ENCODE measurements at regions not wholly inside any gene's neighbourhood (a gene's known extent, or its start where the extent isn't known, plus 50 kb on each side); places are given as distances from the start of the nearest gene placed in this dataset.
"Not testable (repeated sequence)": the region's sequence is repeated elsewhere in the genome, so short reads cannot be mapped to it uniquely, and the experiment has no call there.

DNA sequence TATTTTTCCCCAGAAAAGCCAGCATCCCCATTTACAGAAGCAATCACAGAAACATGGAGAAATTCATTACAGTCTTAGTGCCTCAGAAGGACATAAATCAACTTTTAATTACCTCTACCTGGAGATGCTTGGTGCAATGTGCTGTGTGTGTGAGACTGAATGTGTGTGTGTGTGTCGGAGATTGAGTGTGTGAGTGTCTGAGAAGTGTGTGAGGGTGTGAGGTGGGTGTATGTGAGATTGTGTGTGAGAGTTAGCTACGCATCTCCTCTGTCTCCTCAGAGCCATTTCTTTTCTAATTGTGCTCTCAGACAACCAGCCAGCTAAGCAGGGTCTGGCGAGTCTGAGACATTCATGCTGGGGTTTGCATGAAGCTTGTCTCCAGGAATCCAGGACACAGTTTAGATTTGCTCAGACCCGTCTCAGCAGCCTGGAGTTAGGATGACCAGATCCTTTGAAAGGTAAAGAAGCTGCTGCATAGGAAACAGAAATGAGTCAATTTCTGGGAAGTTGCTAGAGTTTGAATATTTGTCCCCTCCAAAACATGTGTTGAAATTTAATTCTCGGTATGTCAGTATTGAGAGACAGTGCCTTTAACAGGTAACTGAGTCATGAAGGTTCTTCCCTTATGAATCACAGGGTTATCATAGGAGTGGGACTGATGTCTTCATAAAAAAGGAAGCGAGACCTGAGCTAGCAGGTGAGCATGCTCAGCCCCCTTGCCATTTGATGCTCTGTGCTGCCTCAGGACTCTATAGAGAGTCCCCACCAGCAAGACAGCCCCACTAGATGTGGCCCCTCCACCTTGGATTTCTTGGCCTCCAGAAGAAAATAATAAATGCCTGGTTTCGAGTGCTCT lies 199.0 kb upstream of the PLGLB2 start:
- FAIRE-seq: not testable (repeated sequence)

DNA sequence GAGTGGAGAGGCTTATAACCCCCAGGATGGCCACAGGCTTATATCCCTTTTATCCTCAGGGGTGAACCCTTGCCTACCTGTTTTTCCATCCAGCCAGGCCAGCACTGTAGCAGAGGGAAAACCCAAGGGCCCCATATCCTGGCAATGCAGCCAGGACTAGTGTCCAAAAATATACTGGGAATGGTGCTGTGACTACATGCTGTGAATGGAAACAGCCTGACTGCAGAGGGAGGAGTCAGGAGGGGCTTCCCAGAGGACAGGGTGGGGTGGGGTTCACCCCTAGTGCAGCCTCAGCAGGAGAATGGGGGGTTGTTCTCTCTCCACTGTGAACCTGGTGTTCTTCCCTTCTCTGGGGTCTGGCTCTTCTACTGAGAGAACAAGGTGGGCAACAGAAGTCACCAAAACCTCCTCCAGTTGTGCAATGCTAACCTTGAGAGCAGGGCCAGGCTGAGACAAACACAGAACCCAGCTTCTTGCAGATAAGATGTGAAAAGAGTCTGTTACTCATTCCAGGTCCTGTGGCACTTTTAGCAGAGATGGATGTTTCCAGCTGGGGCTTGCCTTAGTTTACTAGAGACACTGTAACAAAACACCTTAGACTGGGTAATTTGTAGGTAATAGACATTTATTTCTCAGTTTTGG lies 198.2 kb upstream of the PLGLB2 start:
- FAIRE-seq: not testable (repeated sequence)

DNA sequence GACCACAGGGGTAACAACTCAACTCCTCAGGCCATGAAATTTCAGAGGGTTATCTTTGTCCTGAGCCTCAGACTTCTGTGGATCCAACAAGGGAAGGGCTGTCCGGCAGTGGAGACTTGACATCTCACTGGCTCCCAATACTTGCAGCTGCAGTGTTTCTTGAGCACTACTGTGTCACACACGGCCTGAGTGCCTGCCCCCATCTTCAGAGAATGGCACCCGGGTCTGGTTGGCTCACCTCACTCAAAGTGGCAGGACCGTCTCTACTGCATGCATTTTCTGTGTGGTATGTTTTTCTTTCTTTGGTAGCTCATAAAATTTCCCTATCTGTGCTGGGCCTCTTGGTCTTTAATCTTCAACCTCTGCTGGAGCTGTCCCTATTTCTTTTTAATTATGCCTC lies 193.2 kb upstream of the PLGLB2 start:
- FAIRE-seq: peak; percentile 80

DNA sequence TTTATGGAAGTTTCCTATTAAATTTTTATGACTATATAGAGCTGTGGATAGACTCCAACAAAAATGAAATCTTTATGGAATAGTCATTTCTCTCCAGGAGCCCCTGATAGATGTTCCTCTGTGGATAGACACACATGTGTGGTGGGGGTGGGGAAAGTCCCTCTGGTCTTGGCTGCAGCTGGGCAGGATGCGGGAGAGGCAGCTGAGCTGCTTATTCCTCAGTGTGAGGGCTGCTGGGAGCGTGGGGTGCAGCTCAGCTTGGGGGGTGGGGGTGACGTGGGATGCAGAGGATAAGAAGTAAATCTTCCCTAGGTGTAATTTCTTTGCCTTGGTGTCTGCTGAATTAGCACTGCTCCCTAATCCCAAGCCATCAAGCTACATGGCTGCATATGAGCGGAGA lies 192.8 kb upstream of the PLGLB2 start:
- not testable (repeated sequence) for FAIRE-seq

DNA sequence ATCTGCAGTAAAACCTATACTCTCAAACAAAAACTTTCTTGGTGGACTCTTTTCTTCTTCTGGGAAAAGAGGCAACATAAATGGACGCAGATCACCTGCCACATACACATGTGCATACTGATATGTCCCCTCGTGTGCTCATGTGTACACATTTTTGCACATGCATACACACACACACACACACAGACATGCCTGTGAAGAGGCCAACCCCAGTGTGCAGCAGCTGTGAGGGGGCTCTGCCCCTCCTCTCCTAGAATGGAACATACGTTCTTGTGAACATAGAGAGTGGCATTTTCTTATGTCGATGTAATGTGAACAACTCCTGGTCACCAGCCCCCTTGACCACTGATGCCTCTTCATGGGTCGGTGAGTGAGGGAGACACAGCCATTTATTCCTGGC lies 188.9 kb upstream of the PLGLB2 start:
- FAIRE-seq: not testable (repeated sequence)

DNA sequence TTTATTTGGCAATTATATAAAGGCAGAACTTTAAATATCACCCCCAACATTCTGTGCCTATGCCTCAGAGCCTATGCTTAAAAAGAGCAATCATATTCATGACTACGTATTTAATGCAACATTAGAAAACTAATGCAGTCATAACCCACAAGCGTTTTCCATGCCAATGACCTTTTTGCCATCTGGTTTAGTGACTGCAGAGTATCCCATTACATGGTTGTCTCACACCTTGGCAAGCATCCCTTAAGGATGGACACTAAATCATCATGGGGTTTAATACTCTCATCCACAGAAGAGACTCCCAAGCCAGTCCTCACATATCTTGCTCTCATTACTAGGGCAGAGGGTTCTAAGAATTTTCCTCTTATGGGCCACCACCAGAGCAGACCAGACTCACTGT lies 188.2 kb upstream of the PLGLB2 start:
- FAIRE-seq: not testable (repeated sequence)

DNA sequence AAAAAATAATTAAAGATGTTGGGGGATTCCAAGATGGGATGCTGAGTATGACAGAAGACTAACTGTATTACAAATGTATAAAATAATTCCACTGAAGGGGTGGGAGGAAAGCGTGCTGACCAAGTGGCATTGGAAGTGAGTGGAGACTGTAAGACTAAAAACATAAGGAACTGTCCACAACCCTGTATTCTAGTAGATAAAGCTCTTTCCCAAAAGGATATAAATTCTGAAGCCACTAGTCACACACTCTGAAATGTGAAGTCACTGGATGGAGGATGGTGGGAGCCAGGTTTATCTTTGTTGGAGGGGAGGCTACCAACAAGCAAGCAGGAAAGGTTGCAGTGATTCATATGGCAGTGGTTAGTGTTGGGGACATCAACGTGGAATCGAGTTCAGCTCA lies 182.8 kb upstream of the PLGLB2 start:
- FAIRE-seq: not testable (repeated sequence)

DNA sequence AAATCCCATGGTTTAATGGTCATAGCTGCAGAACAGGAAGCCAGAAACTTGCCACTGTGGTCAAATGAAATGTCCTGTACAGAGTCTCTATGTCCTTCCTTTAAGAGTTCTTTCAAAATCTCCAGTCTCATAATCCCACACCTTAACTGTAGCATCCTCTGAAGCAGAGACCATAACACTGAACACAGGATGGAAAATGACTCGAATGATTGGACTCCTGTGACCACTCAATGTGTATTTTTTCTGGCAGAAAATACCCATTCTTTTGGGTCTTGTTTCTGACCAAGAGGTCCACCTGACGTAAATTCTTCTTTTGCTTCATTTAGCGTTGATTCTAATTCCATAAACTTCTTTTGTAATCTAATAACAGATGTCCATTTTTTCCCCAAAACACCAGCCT lies 181.4 kb upstream of the PLGLB2 start:
- not testable (repeated sequence) for FAIRE-seq

DNA sequence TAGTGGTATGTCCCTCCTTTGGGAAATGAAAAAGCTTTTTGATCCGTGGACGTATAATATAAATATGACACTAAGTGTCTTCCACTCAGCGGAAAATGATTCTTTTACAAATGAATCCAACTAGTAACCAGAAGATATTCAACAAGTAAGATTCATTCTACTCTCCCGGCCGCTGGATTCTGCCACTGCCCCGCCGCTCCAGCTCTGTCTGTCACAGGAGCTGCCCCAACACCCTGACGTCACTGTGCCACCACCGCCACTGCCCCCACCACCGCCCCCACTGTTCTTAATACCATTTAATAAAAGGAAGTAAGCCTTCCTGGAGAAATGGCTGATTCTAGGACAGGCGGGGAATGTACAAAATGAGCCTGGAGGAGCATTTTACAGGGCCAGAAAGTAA lies 180.8 kb upstream of the PLGLB2 start:
- not testable (repeated sequence) for FAIRE-seq

DNA sequence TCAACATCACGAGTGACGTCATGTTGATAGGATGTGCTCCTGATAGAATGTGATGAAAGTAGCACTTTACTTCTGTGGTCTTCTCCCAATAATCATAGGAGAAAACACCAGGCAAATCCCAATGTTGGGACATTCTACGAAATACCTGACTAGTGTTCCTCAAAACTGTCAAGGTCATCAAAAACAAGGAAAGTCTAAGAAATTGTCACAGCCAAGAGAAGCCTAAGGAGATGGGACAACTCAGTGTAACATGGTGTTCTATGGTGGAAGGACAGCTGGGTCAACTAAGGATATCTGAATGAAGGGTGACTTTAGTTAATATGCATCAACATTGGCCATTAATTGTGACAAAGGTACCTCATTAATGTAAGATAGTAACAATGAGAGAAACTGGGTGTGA lies 180.0 kb upstream of the PLGLB2 start:
- FAIRE-seq: not testable (repeated sequence)

DNA sequence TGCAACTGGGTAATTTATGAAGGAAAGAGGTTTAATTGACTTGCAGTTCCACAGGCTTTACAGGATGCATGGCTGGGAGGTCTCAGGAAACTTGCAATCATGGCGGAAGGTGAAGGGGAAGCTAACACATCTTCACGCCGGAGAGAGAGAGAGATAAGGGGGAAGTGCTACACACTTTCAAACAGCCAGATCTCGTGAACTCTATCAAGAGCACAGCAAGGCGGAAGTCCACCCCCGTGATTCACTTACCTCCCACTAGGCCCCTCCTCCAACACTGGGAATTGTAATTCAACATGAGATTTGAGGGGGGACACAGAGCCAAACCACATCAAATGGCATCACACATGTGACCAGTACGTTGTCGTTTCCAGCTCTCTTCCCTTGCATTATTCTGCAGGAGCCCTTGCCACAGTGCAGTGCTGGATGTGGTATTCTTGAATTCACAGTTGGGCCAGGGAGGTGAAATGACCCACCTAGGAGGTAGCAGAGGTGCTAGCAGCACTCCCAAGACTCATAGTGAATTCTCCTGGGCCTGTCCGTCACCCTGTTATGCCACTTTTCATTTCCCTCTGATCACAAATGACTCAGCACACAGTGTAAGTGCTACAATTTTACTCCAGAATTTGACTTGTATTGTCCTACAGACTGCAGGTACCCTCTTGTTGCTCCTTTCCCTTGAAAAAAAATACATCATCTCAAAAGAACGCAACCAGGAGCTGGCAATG lies 179.2 kb upstream of the PLGLB2 start:
- not testable (repeated sequence) for FAIRE-seq

DNA sequence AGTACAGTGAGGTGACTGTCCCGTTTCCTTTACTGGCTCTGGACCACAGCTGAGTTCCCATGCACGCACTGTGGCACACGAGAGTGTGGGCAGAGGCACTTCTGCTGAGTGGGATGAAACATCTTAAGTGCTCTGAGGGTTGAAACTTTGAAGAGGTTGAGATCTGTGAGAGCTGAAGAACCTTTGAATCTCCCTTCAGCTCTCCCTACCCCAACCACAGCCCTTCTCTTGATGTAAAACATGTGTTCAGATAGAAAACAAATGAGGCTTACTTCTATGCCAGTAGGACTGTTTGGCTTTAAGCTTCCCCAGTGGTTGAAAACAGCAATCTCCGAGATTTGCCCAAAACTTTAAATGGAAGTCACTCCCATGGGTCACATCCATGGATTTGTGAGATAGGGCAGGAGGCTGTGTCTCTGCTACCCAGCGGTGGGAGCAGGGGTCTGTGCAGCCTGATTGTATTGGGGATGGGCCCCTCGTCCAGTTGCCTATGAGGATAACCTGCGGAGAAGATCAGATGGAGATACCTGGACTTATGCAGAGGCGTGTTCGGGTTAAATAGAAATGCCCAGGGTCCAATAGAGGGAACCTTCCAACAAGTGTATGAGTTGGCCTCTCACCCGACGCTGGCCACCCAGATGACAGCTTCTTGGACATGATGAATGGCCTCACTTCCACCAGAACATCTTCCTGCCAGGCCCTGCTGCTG lies 178.0 kb upstream of the PLGLB2 start:
- not testable (repeated sequence) for FAIRE-seq

DNA sequence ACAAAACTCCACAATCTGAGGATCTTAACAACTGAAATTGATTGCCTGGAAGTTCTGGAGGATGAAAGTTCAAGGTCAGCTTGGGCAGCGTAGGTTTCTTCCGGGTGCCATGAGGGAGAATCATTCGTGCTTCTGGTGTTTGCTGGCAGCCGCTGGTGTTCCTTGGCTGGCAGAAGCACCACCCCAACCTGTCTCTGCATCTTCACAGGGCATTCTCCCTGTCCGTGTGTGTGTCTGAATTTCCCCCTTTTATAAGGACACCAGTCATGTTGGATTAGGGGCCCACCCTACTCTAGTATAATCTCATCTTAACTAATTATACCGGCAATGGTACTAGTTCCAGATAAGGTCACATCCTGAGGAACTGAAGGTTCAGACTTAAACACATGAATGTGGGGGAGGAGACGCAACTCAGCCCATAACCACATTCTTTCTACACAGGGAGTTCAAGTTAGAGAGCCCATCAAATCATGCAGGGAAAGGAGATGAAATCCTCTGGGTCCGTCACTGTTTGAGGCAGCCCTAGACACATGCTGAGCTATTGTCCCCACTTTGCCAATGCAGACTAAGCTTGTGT lies 175.9 kb upstream of the PLGLB2 start:
- FAIRE-seq: not testable (repeated sequence)

DNA sequence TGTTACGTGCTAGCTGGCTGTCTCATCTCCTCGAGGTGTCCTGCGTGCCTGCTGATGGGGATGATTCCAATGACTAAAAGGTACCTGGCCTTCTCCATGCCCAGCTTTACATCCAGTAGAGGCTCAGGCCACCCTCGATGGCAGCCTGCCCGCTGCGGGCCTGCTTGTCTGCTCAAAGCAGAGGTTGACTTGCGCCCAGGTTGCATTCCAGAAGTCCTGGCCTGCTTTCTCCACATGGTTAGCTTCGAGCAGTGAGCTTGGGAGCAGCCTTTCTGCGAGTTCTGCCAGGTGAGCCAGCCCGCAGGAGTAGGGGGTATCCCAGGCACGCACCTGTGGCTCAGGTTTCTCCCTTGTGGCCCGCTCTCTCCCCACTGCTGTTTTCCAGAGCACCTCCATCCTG lies 175.0 kb upstream of the PLGLB2 start:
- FAIRE-seq: not testable (repeated sequence)

DNA sequence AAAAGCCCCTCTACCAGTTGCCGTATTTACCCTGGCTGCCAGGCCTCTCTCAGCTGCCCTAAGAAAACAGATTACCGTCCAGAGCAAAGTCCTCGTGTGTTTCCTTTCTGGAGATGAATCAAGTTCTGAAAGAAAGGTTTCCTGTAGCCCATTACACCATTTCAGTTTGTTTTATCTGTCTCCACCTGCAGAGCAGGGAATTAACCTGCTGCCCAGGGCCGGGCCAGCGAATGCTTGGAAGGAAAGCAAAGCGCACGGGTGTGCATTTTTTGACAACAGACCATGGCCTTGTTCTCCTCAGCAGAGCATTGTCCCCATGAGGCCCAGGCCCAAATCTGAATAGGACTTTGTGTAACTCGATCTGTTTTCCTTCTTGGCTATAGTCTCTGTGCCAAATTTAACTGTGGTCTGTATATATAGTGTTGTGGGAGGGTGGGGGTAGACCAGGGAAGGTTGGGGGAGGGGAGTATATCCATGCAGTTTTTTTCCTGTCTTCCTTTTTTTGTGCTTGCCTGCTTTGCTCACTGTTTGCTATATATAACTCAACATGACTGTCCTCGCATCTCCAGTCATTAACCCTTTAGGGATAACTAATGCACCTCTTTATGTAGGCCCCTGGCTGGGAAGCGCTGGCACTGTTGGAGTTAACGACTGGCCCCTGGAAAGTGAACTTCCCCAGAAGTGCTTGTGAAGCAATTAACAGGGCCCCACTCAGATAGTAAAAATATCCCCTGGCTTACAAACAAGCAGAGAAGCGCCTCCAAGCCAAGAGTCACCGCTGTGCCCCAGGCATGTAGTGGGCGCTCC lies 174.3 kb upstream of the PLGLB2 start:
- FAIRE-seq: not testable (repeated sequence)

DNA sequence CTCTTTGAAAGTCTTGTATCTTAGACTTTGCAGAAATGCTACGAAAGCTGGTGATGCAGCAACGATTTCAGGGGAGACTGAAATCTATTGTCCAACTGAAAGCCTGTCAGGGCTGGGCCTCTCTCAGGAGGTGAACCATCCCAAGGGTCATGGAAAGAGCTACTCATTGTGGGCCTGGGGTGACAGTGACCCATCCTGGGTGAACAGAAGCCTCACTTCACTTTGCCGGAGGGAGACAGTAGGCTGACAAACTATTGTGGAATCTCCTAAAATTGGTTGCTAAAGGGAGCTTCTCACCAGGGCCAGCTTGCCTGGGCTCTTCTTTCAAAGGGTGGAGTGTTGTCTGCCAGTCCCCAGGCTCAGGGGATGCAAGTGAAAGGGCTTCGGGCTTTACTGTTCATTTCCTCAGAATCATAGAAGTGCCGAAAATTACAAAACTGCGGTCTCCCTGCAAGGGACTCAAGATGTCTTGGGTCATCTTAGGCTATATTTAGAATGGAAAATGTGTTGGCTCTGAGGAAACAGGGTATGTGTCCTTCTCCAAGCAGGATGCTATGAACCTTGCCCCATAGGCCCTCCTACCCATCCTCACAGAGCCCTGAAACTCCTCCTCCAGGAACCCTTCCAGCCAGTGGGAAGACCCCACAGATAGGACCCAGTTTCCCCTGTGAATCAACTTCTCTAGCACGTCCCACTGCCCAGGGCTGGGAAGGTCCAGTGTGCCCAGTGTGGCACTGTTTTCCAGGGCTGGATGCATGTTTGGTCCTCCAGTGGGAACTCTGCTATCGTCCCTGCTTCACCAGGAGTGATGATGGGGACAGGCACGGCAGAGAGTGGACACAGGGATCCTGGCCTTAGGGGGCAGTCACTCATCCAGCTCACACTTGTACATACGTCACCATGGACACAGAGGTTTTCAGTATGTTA lies 173.4 kb upstream of the PLGLB2 start:
- FAIRE-seq: not testable (repeated sequence)

DNA sequence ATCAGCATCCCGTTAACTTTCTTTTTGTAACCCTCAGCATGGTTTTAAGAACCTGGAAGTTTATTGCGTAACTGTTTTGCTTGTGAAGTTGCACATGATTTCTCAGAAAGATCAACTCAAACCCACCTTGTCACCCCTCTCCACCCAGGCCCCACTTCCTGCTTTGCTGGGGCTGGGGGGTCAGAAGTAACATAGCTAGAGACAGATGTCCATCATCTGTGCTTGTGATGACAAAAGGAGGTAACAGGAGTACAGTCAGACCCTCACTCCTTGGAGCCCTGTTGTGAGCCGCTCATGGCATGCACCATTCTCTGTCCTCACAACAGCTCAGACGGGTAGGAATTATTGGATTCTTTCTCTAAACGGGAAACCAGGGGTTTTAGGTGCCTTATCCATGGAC lies 172.7 kb upstream of the PLGLB2 start:
- FAIRE-seq: not testable (repeated sequence)

DNA sequence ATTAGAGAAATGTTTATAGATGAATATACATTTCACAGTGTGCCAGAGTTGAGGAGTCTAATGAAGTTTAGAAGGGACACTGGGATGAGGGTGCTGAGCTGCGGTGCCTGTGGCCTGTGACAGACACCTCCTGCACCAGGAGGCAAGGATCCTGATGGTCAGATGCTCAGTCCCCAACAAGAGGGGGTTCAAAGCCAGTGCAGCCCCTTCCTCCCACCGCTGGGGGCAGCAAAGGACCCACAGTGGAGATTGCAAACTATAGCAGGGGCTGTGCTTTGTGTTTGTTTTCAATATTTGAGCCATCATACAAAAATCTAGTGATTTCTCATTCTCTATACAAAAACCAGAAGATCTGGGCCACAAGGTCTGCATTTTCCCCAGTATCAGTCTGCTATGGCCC lies 170.5 kb upstream of the PLGLB2 start:
- not testable (repeated sequence) for FAIRE-seq

DNA sequence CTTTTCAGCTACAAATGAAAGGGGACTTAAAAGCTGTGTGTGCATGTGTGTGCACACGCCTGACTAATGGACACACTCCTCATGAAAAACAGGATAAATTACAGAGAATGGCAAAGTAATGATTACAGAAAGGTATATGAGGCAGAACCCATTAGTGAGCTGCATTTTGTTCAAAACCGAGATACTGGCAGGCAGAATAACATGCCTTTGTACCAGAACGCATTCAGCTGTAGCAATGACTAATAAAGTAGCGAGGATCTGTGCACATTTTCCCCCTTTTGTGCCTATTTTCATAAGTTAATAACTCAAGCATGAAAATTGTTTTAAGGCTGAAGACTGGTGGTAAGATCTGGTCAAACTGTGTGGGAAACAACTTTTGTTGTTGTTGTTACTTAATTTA lies 165.7 kb upstream of the PLGLB2 start:
- not testable (repeated sequence) for FAIRE-seq

DNA sequence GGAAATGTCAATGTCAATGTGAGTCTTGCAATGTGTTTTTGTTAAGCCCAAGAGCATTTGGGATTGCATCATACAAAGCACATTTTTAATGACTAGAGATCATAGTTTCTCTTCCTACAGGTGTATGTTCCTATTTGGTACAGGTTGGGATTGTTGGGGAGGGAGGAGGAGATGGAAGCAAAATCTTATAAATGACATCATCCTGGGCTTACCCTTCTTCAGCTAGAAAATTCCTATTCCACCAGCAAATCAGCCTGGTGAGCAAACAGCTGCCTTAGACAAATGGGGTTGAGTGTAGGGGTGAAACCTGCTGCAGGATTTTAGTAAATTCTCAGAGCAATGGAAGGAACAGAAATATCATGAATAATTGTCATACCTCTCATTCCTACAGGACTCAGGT lies 165.3 kb upstream of the PLGLB2 start:
- FAIRE-seq: not testable (repeated sequence)
